ENCODE measurements at regions not wholly inside any gene's neighbourhood (a gene's known extent, or its start where the extent isn't known, plus 50 kb on each side); places are given as distances from the start of the nearest gene placed in this dataset.
A peak's percentile ranks its signal among the peaks of the same experiment; 100 is the strongest.

GRCh38 chr2:169426069-169426663, 53.1 kb upstream of the BBS5 start:
- H3K27me3 ChIP-seq (ENCODE audit: control insufficient read depth, insufficient read depth, low read length), result no peaks in the 10 kb centered on the region
- H3K27ac ChIP-seq (ENCODE audit: low read depth, low read length), result no peak overlapping the region
- no peak overlapping the region for H3K4me3 ChIP-seq (ENCODE audit: low read depth, low read length)
- no peaks in the 10 kb centered on the region for H3K9me3 ChIP-seq (ENCODE audit: control insufficient read depth, insufficient read depth, low read length)
- H3K36me3 ChIP-seq (ENCODE audit: control insufficient read depth, insufficient read depth, low read length), result no peaks in the 10 kb centered on the region
- no peaks in the 10 kb centered on the region for H3K4me1 ChIP-seq (ENCODE audit: control insufficient read depth, insufficient read depth, low read length)
- WGBS (ENCODE audit: insufficient coverage), result 93% methylated on average over 15 of the region's 17 CpGs
- DNase-seq (ENCODE audit: low read depth in 4 of 6, low spot score in 6 of 6), result no peak

DNA sequence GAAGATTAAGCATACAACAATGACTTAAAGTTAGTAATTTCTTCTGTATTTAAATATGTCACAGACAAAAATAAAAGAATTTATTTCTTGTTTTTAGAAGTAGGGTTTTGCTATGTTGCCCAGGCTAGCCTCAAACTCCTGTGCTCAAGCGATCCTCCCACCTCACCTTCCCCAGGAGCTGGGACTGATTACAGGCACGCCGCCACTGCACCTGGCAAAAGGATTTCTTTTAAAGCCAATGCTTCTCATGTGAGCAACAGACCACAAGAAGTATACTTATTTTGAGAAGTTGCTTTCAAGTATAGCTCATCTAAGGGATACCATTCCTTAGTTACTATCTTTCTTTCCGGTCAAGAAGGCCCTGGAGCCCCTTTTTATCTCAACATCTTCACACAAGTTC, 57.2 kb upstream of the BBS5 start:
- Histone ChIP-seq H3K4me1 (ENCODE audit: control insufficient read depth, insufficient read depth, low read length) (no peaks in the 10 kb centered on the region), H3K27ac (ENCODE audit: low read depth, low read length) (no peak overlapping the region), H3K36me3 (ENCODE audit: control insufficient read depth, insufficient read depth, low read length) (no peaks in the 10 kb centered on the region), H3K4me3 (ENCODE audit: low read depth, low read length) (no peak overlapping the region), H3K27me3 (ENCODE audit: control insufficient read depth, insufficient read depth, low read length) (no peaks in the 10 kb centered on the region), H3K9me3 (ENCODE audit: control insufficient read depth, insufficient read depth, low read length) (no peaks in the 10 kb centered on the region)
- WGBS (ENCODE audit: insufficient coverage), result 100% methylated on average over 1 of the region's 4 CpGs
- DNase-seq (ENCODE audit: low read depth in 4 of 6, low spot score in 6 of 6), result no peak

- no peaks in the 10 kb centered on the region for H3K36me3 ChIP-seq (ENCODE audit: control insufficient read depth, insufficient read depth, low read length)
- no peaks in the 10 kb centered on the region for H3K9me3 ChIP-seq (ENCODE audit: control insufficient read depth, insufficient read depth, low read length)
- WGBS (ENCODE audit: insufficient coverage), result 78% methylated on average over 5 of the region's 5 CpGs
- peak in 1 of 6 donors; percentile 24 for DNase-seq (ENCODE audit: low read depth in 4 of 6, low spot score in 6 of 6)
- no peak overlapping the region for H3K4me3 ChIP-seq (ENCODE audit: low read depth, low read length)
- no peak overlapping the region for H3K27ac ChIP-seq (ENCODE audit: low read depth, low read length)
- no peaks in the 10 kb centered on the region for H3K4me1 ChIP-seq (ENCODE audit: control insufficient read depth, insufficient read depth, low read length)
- no peaks in the 10 kb centered on the region for H3K27me3 ChIP-seq (ENCODE audit: control insufficient read depth, insufficient read depth, low read length)
Measured at GRCh38 chr2:169415233-169415748, 53.0 kb upstream of the LRP2 start.

Data from spinal cord (tissue), 9 donors.